B cell (primary cell): ENCODE measurements at regions not wholly inside any gene's neighbourhood (a gene's known extent, or its start where the extent isn't known, plus 50 kb on each side); places are given as distances from the start of the nearest gene placed in this dataset.

ENCODE experiments used
- ATAC-seq: fragments of 200-7000 bp; cut with Tn5 transposase; one replicate; pipeline ENCODE4 v1.10.0; 2021; ENCODE audit warnings: low read depth, mild to moderate bottlenecking, moderate number of reproducible peaks, moderate library complexity
- CTCF ChIA-PET: fragments of 350-600 bp; sonication (Branson Sonifier 250); formaldehyde crosslinking; loops from one replicate; lab custom pipeline; 2021; ENCODE audit warnings: antibody characterized with exemption, inconsistent platforms; lab: Charles Lee
- POLR2A ChIA-PET: fragments of 350-600 bp; sonication (Branson Sonifier 250); formaldehyde crosslinking; loops from one replicate; lab custom pipeline; 2021; ENCODE audit warnings: antibody characterized with exemption; lab: Charles Lee
- DNase-seq: peaks from one replicate; pipeline ENCODE4 v3.0.0; 2013
- H2AFZ ChIP-seq: 2 replicates; pipeline ENCODE4 v1.6.1; 2012; ENCODE audit warnings: mild to moderate bottlenecking, low read depth, low read length; ENCODE audit not compliant: insufficient read depth, poor library complexity, severe bottlenecking
- H3K27ac ChIP-seq, 2 donors: 1 replicate in 1 of 2; 2 replicates in 1 of 2; pipeline ENCODE4 v1.5.1; 2012 to 2013; ENCODE audit warnings: low read length in 2 of 2, mild to moderate bottlenecking in 2 of 2, moderate library complexity in 1 of 2
- H3K27me3 ChIP-seq, 4 experiments: fragments of 200-600 bp in 1 of 4; sonication (generic) in 1 of 4; replicated peaks in 1 of 4; 1 replicate in 2 of 4; 2 replicates in 2 of 4; pipeline versions ENCODE4 v1.6.1 to v1.7.0; 2013 to 2016; ENCODE audit warnings: low read length in 3 of 4, mild to moderate bottlenecking in 2 of 4, mixed read lengths in 1 of 4, moderate library complexity in 1 of 4; ENCODE audit not compliant: insufficient read depth in 4 of 4, control insufficient read depth in 3 of 4; ENCODE audit errors: control extremely low read depth in 1 of 4
- H3K36me3 ChIP-seq, 2 experiments: replicated peaks in 1 of 2; 1 replicate in 1 of 2; 2 replicates in 1 of 2; pipeline versions ENCODE4 v1.6.1 to v1.7.1; 2013; ENCODE audit warnings: low read length in 1 of 2; ENCODE audit not compliant: insufficient read depth in 2 of 2, control insufficient read depth in 1 of 2; ENCODE audit errors: control extremely low read depth in 1 of 2, extremely low read depth in 1 of 2
- H3K4me1 ChIP-seq, 2 donors: fragments of 200-600 bp in 1 of 2; sonication (generic) in 1 of 2; 1 replicate in 1 of 2; 2 replicates in 1 of 2; pipeline versions ENCODE4 v1.5.1 to v1.6.1; 2013 to 2017; ENCODE audit warnings: low read length in 2 of 2; ENCODE audit not compliant: control insufficient read depth in 2 of 2, insufficient read depth in 2 of 2
- H3K4me2 ChIP-seq: replicated peaks from 2 replicates; pipeline ENCODE3; 2012; ENCODE audit warnings: mild to moderate bottlenecking, low read depth, low read length; ENCODE audit not compliant: poor library complexity, severe bottlenecking
- H3K4me3 ChIP-seq, 5 experiments: fragments of 200-600 bp in 1 of 5; sonication (generic) in 1 of 5; 1 replicate in 3 of 5; 2 replicates in 2 of 5; pipeline versions ENCODE4 v1.5.1 to v1.7.0; 2011 to 2016; ENCODE audit warnings: low read length in 4 of 5, mild to moderate bottlenecking in 4 of 5, low read depth in 2 of 5, control low read depth in 1 of 5, moderate library complexity in 1 of 5; ENCODE audit not compliant: insufficient read depth in 1 of 5; ENCODE audit errors: control extremely low read depth in 1 of 5, extremely low read depth in 1 of 5
- H3K79me2 ChIP-seq: fragments of 200-600 bp; sonication (generic); one replicate; pipeline ENCODE4 v1.6.0; 2016; ENCODE audit warnings: low read length; ENCODE audit not compliant: control insufficient read depth, insufficient read depth
- H3K9ac ChIP-seq: fragments of 200-600 bp; sonication (generic); 2 replicates; pipeline ENCODE4 v1.6.1; 2017; ENCODE audit warnings: mild to moderate bottlenecking, low read length, moderate library complexity
- H3K9me3 ChIP-seq, 3 donors: one replicate each; pipeline versions ENCODE4 v1.6.1 to v1.7.1; 2013; ENCODE audit warnings: low read length in 2 of 3; ENCODE audit not compliant: control insufficient read depth in 2 of 3, insufficient read depth in 1 of 3; ENCODE audit errors: control extremely low read depth in 1 of 3
- H4K20me1 ChIP-seq: 2 replicates; pipeline ENCODE4 v1.6.0; 2012; ENCODE audit warnings: mild to moderate bottlenecking, low read length; ENCODE audit not compliant: insufficient read depth, control insufficient read depth, poor library complexity, severe bottlenecking
- H3K27ac Mint-ChIP-seq: one replicate; pipeline ENCODE4 v1.8.0; 2021; ENCODE audit warnings: mixed read lengths
- H3K27me3 Mint-ChIP-seq: one replicate; pipeline ENCODE4 v1.8.0; 2021; ENCODE audit warnings: mixed read lengths
- H3K4me1 Mint-ChIP-seq: one replicate; pipeline ENCODE4 v1.8.0; 2021; ENCODE audit warnings: mixed read lengths
- H3K4me3 Mint-ChIP-seq: one replicate; pipeline ENCODE4 v1.8.0; 2021; ENCODE audit warnings: mixed read lengths
- H3K9me3 Mint-ChIP-seq: one replicate; pipeline ENCODE4 v1.8.0; 2022; ENCODE audit warnings: mixed read lengths; ENCODE audit not compliant: insufficient read depth
- CTCF ChIP-seq: fragments of 200-600 bp; IDR thresholded peaks from one replicate; pipeline ENCODE4 v1.8.0; 2022; ENCODE audit warnings: antibody characterized with exemption, mild to moderate bottlenecking
- EZH2 ChIP-seq: IDR thresholded peaks from 2 replicates; pipeline ENCODE4 v1.6.1; 2012; ENCODE audit warnings: borderline replicate concordance, low read depth, mild to moderate bottlenecking, moderate library complexity, low read length; ENCODE audit not compliant: insufficient read depth, poor library complexity, severe bottlenecking
- WGBS: methylation state at CpG from one replicate; pipeline ENCODE4 v1.1.5; 2013; ENCODE audit warnings: missing lambda C conversion rate; ENCODE audit not compliant: insufficient coverage; 5-methylcytosine and 5-hydroxymethylcytosine counted together
- intact Hi-C: fragments of 100-400 bp; cut with micrococcal nuclease; formaldehyde crosslinking; loops from one replicate; pipeline ENCODE4 v1.10.0; 2022

- H3K36me3 ChIP-seq = no peaks in the 10 kb centered on the region
- H3K9ac ChIP-seq = no peak overlapping the region
- peaks cover 0 to 19% (median 2%) of the 10 kb centered on the region in 3 donors for H3K9me3 ChIP-seq
- intact Hi-C loops = no loop called here
- no peak overlapping the region for H3K4me2 ChIP-seq
- H2AFZ ChIP-seq = no peak overlapping the region
- no peak overlapping the region for H3K4me3 ChIP-seq
- Mint-ChIP-seq H3K4me3 (no peak overlapping the region), H3K27me3 (peaks cover 30% of the 10 kb centered on the region), H3K27ac (no peak overlapping the region), H3K9me3 (peaks cover 8% of the 10 kb centered on the region), H3K4me1 (no peaks in the 10 kb centered on the region)
- no peaks in the 10 kb centered on the region for H3K4me1 ChIP-seq
- DNase-seq (no peak), ATAC-seq (no peak)
- H3K27ac ChIP-seq = no peak overlapping the region
- H4K20me1 ChIP-seq = no peaks in the 10 kb centered on the region
- WGBS = no CpG with 5 or more reads among the region's 2 CpGs
- POLR2A ChIA-PET = no interaction called here
- CTCF ChIA-PET = no interaction called here
- TF ChIP-seq CTCF (no peak), EZH2 (no peak)
- peaks cover 0 to 6% (median 0%) of the 10 kb centered on the region in 4 experiments for H3K27me3 ChIP-seq
- no peaks in the 10 kb centered on the region for H3K79me2 ChIP-seq
Measured at GRCh38 chr11:116530705-116531104, 242.1 kb downstream of the BUD13 start.

- intact Hi-C loops = no loop called here
- Histone ChIP-seq H3K4me3 (no peak overlapping the region), H2AFZ (no peak overlapping the region), H3K27ac (no peak overlapping the region), H3K9ac (no peak overlapping the region), H3K79me2 (no peaks in the 10 kb centered on the region), H3K36me3 (no peaks in the 10 kb centered on the region), H3K9me3 (peaks cover 0 to 19% (median 2%) of the 10 kb centered on the region in 3 donors), H4K20me1 (no peaks in the 10 kb centered on the region), H3K4me2 (no peak overlapping the region), H3K4me1 (no peaks in the 10 kb centered on the region), H3K27me3 (peaks cover 0 to 4% (median 0%) of the 10 kb centered on the region in 4 experiments)
- peaks cover 27% of the 10 kb centered on the region for H3K27me3 Mint-ChIP-seq
- H3K4me1 Mint-ChIP-seq = no peaks in the 10 kb centered on the region
- DNase-seq = no peak
- 40% methylated on average over 1 of the region's 4 CpGs for WGBS
- peaks cover 8% of the 10 kb centered on the region for H3K9me3 Mint-ChIP-seq
- ChIA-PET POLR2A (no interaction called here), CTCF (no interaction called here)
- ATAC-seq = no peak
- TF ChIP-seq EZH2 = no peak
- TF ChIP-seq CTCF = no peak
- H3K4me3 Mint-ChIP-seq = no peak overlapping the region
- no peak overlapping the region for H3K27ac Mint-ChIP-seq
Measured at GRCh38 chr11:116529271-116529670, 243.5 kb downstream of the BUD13 start.
